DMS53 (cell line): ENCODE measurements at regions not wholly inside any gene's neighbourhood (a gene's known extent, or its start where the extent isn't known, plus 50 kb on each side); places are given as distances from the start of the nearest gene placed in this dataset.

ENCODE experiments used
- DNase-seq: peaks from one replicate; lab custom pipeline; 2025; lab: John Stamatoyannopoulos, UW

GRCh38 chr2:191738003-191738402 lies 60.1 kb downstream of the NABP1 start:
- peak; percentile 28 for DNase-seq

- peak; percentile 88 for DNase-seq
Observed at GRCh38 chr2:191738667-191739066, 60.7 kb downstream of the NABP1 start.

GRCh38 chr2:191739194-191739593 lies 61.3 kb downstream of the NABP1 start:
- peak; percentile 56 for DNase-seq

- peak; percentile 65 for DNase-seq
Observed at GRCh38 chr2:191740016-191740419, 62.1 kb downstream of the NABP1 start.

GRCh38 chr2:191740759-191741158 lies 62.8 kb downstream of the NABP1 start:
- DNase-seq: no peak

- no peak for DNase-seq
Observed at GRCh38 chr2:191746346-191747169, 68.6 kb downstream of the NABP1 start.

GRCh38 chr2:191747170-191747530 lies 69.2 kb downstream of the NABP1 start:
- no peak for DNase-seq

GRCh38 chr2:191748059-191748461 lies 70.1 kb downstream of the NABP1 start:
- DNase-seq: no peak

GRCh38 chr2:191748528-191749180 lies 70.7 kb downstream of the NABP1 start:
- DNase-seq: no peak

GRCh38 chr2:191749181-191749540 lies 71.2 kb downstream of the NABP1 start:
- peak; percentile 14 for DNase-seq

GRCh38 chr2:191754103-191754502 lies 76.2 kb downstream of the NABP1 start:
- DNase-seq: no peak

- no peak for DNase-seq
Observed at GRCh38 chr2:191756761-191757160, 78.8 kb downstream of the NABP1 start.

GRCh38 chr2:191757208-191757607 lies 79.3 kb downstream of the NABP1 start:
- DNase-seq: no peak

GRCh38 chr2:191758518-191759507 lies 80.9 kb downstream of the NABP1 start:
- DNase-seq: peak; percentile 91

GRCh38 chr2:191759680-191760079 lies 81.7 kb downstream of the NABP1 start:
- no peak for DNase-seq

GRCh38 chr2:191760655-191761262 lies 82.8 kb downstream of the NABP1 start:
- DNase-seq: no peak

- no peak for DNase-seq
Observed at GRCh38 chr2:191773136-191773535, 73.8 kb downstream of the CAVIN2 start.

GRCh38 chr2:191777351-191777750 lies 69.5 kb downstream of the CAVIN2 start:
- DNase-seq: no peak

- DNase-seq: no peak
Observed at GRCh38 chr2:191778041-191778440, 68.8 kb downstream of the CAVIN2 start.

GRCh38 chr2:191782351-191782750 lies 64.5 kb downstream of the CAVIN2 start:
- DNase-seq: no peak

GRCh38 chr2:191783416-191783815 lies 63.5 kb downstream of the CAVIN2 start:
- DNase-seq: no peak
